Right ventricle myocardium superior (tissue), 1 donor: ENCODE measurements at regions not wholly inside any gene's neighbourhood (a gene's known extent, or its start where the extent isn't known, plus 50 kb on each side); places are given as distances from the start of the nearest gene placed in this dataset.
"Not testable (repeated sequence)": the region's sequence is repeated elsewhere in the genome, so short reads cannot be mapped to it uniquely, and the experiment has no call there.

Source experiments
- ATAC-seq: fragments of 200-7000 bp; cut with Tn5 transposase; one replicate; pipeline ENCODE4 v1.9.1; 2020; ENCODE audit warnings: mild to moderate bottlenecking; ENCODE audit not compliant: poor library complexity
- DNase-seq: peaks from one replicate; pipeline ENCODE4 v3.0.0-alpha.2; 2020
- intact Hi-C: fragments of 100-400 bp; cut with DNase I; formaldehyde crosslinking; loops from one replicate; pipeline ENCODE4 v1.11.2; 2022
- donor health status: DM: no; HTN: yes; CAD: no; lungs with severe emphysema.

DNA sequence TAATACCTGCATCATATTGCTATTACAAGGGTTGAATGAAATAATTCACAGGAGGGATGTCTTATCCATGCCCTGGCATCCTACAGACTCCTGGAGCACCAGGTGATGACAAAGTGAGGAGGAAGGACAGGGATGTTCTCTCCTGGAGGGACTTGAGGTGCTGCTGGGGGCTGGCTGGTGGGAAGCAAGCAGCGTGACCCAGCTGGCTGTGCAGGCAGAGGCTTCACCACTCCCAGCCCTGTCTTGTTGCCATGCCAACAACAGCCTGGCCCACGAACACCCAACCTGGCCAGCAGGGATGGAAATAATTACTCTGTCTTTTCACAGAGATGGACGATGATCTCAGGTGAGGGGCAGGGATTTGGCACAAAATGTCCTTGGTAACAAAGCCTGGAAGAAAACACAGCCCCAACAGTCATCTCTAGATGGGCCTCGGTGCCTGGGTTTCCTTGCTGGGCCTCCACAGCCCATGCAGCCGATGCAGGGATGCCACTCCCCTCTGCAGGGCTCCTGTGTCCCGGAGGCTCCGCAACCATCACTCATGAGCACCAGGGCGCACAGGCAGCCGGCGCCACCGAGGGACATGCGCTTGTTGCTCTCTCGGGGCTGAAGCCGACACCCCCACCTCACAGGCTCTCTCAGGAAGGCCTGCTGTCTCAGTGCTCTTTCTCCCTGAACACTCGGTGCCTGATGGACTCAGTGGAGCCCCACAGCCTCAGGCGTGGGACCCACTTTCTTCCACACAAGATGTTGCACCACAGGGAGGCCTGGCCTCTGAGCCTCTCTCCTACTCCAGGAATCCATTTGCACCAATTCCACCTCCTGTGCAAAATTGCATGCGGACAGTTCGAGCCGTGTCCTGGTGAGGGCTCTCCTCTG, 205.9 kb downstream of the LAT start:
- ATAC-seq, intact Hi-C loops: not testable (repeated sequence)
- DNase-seq, result peak; percentile 46

DNA sequence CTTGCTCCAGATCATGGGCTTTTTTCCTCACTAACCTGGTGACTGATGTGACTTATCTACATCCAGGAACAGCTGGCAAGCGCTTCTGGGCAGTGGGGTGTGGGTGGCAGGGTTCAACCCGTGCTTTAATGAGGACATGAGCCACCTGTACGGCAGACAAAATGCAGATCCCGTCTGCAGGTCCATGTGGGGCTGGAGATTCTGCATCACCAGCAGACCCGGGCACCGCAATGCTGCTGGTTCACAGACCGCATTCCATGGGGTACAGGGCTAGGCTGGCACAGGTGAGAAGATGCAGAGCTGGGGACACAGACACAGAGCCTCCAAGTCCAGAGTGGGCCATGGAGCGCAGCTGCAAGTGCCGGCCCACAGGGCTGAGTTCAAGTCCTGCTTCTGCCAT, 204.0 kb downstream of the LAT start:
- DNase-seq, intact Hi-C loops, ATAC-seq: not testable (repeated sequence)

DNA sequence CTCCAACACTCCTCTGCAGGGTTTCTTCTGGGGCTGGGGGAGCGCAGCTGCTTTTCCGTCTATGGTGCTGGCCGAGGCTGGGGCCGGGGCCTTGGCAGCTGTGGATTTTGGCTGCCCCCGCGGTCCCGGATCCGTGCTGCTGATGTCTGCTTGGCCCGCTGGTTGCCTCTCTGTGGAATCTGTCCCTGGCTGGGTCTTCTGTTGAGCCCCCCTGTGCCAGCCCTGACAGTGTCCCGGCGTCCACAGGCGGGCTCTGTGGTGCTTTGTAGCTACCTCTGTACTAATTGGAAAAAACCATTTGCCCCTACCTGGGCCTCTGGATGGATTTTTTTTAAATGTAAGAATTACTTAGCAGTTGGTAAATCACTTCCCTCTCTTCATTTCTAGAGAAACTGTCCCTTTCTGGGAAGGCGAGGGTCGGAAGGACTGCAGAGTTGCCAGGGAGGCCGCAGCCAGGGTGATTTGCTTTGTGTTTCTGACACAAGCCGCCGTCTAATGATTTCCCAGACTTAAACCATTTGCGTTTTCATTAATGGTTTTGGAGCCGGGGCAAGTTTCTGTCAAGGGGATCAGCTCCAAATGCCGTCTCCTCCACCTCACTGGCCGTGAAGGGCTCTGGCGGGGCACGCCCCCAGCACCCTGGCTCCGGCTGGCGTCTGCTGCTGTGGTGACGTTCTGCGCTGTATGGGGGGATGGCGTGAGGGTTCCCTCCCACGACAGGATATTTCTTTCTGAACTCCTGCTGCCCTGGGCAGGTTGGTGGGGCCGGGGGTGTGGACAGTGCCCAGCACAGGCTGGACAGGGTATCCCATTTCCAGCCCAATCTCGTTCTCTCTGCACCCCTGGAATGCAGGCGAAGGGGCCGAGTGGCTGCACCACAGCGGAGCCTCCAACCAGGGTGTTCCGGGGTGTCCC, 201.7 kb downstream of the LAT start:
- ATAC-seq, intact Hi-C loops, DNase-seq: not testable (repeated sequence)

DNA sequence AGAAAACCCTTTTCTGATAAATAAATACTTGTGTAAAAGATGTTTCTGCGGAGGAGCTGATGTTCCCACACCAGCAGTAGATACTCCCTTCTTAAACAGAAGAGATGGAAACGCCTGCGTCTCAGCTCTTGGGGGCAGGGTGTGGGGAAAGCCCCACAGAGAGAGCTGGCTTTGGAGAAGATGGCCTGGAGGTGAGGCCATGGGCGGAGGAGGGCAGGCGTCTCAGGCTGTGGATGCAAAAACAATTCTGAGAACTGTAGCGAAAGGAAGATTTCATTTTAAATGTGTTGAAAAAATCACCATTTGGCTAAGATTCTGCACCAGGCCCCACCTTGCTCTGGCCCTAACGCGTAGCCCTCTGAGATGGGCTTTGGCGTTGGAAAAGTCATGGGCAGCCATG, 201.0 kb downstream of the LAT start:
- intact Hi-C loops, DNase-seq, ATAC-seq: not testable (repeated sequence)

DNA sequence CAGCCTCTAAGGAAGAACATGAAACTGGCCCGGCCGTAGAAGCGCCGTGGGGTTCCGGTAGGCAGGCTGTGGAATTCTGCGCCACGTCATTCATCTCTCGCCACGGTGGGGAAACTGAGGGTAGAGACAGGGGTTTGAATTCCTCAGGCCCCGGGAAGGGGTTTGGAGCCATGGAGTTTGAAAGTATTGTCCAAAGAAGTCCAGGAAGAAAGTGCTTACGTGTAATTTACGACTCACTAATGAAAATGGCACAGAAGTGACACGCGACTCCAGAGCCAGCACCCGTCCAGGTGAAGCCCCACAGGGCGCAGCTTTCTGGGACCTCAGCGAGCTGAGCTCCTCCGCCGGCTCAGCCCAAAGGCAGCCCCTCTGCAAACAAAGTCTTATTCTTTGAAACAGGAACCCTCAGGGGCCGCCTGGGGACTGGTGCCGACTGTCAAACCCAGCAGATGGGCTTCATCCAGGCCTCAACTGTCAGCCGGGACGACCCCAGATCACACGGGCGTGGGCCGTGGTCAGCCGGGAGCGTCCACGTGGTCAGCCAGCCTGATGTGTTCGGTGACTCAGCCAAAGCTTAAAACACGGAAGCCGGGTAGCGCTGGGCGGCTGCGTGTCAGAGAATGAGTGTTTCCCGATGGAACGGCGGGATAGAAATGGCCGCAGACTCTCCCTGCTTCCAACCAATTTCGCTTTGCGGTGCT, 200.0 kb downstream of the LAT start:
- DNase-seq (peak; percentile 90), ATAC-seq (peak; percentile 48)
- intact Hi-C loops, result not testable (repeated sequence)

DNA sequence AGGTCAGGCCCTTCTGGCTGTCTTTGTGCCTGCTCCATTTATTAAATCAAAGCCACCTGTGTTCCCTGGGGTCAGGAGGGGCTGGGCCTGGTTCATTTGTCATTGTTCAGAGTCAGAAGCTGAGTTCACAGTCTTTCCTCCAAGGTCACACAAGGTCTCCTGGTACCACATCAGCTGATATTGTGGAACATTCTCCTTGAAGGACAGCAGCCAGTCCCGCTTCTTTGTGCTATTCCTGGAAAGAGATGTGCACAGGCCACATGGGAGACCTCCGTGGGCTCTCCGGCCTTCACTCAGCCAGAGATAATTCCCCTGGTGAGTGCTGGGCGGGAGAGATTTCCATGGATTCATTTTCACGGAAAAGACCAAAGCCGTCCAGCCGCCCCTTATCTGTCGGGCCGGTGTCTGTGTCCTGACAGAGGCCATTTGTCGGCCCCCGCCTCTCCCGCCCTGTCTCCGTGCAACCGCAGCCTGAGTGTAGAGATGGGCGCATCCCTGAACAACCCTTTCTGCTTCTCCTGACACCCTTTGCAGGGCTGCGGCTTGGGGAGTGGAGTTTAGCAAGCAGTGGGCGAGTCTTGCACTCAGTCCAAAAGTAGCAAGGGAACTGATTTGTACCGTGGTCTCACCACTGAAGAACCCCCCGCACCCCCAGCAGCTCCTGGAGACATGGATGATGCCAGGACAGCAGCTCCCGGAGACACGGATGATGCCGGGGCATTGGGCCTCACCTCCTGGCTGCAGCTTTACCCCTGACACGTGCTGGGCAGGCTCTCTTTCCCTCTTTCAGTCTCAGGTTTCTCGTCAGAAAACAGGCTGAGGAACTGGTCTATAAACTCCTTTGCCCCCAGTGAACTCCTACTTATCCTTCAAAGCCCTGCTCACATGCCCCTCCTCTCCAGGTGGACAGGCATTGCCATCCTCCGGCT, 198.4 kb downstream of the LAT start:
- intact Hi-C loops, result not testable (repeated sequence)
- DNase-seq (peak; percentile 72), ATAC-seq (peak; percentile 8)

DNA sequence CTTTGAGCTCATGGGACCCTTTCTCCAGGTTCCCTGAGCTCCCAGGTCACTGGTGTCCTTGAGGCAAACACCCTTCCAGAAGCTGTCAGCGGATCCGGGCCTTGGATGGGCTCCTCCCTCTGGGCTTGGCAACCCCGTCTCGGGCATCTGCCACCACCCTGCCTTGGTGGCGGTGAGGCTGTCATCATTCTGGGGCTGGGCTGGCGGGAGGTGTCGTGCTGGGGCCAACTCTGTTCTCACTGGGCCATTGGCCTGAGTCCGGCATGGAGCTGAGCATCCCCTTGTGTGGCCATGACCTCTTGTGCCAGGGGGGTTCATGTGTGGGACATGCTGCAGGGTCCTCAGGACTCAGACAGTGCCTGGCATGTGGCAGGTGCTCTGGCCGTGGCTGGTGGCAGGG, 197.6 kb downstream of the LAT start:
- intact Hi-C loops, result no loop called here
- DNase-seq, result peak; percentile 84
- peak; percentile 36 for ATAC-seq

DNA sequence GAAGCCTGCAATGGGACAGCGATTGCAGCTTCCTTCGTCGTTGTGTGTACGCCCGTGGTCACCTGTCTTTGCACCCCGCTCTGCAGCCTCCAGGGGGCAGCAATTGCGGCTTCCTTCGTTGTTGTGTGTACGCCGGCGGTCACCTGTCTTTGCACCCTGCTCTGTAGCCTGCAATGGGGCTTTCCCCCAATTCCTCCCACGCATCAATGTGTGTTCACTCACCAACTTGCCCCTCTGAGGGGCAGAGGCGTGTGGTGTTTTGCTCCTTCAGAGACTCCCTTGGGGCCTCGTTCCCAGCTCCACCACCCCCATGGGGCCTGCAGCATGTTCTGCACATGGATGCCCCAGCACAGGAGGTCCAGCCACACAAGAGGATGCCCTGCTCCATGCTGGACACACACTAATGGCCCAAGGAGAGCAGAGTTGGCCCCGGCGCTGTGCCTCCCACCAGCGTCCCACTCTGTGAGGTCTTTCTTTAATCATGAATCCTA, 197.1 kb downstream of the LAT start:
- DNase-seq, intact Hi-C loops, ATAC-seq: not testable (repeated sequence)

DNA sequence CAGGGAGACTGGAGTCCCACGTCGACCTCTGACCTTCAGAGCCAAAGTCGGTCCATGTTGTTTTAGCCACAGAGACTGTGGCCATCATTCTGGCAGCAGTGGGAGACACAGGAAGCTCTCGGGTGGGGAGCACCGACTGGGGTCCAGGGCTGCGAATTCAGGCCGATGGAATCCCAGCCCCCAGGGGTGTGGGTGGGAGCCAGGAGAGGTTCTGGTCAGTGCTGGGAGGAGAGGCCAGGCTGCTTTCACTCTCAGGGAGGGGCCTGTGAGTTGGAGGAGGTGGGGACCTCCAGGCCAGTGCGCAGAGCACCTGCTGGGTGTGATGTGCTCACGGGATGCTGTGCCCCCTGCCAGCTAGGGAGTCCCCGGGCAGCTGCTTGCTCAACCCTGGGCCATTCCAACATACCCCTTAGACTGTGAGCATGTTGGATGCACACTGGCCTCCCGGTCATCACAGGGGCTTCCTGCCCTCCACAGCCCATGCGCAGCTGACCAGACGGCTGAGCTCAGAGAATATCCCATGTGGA, 196.5 kb downstream of the LAT start:
- intact Hi-C loops, ATAC-seq, DNase-seq: not testable (repeated sequence)

DNA sequence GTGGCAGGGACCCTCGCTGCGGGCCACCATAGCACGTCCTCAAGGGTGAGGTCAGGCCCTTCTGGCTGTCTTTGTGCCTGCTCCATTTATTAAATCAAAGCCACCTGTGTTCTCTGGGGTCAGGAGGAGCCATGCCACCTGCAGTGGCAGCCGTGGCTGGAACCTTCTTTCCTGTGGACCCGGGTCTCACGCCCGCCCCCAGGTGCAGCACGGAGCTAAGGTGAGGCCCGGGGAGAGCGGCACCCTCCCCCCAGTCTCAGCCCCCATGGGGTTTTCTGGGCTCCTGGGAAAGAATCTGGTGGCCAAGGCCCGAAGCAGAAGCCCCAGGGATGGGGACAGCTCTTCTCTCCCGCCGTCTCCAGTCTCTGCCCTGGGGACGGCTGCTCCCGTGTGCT, 195.4 kb downstream of the LAT start:
- DNase-seq, ATAC-seq, intact Hi-C loops: not testable (repeated sequence)

DNA sequence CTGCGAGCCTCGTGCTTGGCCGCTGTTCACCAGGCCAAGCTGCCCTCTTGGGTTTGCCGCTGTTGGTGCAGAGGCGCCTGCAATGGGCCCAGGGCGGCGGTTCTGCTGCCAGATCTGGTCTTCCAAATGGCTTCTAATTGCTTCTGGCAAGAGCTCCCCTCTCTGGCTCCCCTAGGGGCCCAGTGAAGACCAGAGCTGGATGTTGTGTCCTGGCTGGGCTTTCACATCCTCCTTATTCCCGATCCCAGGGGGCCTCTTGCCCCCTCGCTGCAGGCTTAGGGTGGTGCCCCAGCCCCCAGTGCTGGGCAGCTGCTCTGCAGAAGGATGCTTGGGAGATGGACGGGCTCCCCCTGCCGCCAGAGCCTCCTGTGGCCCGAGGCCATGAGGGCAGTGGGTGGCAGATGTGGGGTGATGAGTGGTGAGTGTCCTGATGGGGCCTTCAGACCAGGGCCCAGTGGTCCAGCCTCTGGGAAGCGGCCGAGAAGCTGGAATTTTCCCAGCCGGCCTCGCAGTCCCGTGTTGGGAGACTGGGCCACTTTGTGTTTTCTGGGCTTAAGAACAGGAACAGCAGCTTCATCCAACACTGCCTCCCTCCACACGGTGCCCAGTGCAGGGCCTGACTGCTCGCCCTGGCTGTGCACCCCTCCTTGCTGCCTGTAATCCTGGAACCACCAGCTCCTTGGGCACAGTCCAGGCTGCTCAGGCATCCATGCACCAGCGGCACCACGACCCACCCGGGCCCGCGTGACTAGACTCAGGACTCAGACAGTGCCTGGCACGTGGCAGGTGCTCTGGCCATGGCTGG, 194.8 kb downstream of the LAT start:
- ATAC-seq (peak; percentile 0), DNase-seq (peak; percentile 78)
- intact Hi-C loops, result not testable (repeated sequence)

DNA sequence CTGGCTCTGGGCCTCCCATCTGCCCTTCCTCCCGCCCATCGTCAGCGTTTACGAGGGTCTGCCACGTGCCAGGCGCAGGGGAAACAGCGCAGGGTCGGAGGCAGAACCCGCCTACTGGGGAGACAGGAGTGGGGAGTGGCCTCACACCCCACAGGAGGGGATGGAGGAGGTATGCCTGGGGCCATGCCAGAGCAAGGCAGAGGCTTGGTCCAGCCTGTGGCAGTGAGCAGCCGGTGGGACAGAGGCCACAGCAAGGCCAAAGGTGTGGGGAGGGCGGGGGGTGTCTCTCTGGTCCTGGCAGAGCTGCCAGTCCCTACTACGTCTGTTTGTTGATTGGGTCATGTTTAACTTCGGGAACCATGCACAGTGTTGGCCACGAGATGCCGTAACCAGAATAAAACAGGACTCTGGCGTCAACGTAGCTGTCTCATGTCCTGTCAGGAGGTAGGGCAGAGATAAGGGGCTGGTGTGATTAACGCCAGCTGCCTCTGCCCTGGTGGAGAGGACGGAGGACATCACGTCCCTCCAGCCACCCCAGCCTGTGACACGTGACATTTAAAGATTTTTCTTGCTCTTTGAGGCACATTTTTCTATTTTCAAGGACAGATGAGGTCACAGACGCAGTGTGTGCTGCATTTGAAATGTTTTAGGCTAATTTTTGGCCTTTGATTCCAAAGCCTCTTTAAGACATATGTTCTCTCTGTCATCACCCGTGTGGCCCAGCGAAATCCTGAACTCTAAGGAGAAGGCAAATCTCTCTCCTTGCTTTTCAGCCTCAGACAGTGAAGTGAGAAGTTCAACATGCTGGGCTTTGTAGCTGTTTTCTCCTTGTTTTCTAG, 193.3 kb downstream of the LAT start:
- peak; percentile 75 for ATAC-seq
- intact Hi-C loops, result not testable (repeated sequence)

DNA sequence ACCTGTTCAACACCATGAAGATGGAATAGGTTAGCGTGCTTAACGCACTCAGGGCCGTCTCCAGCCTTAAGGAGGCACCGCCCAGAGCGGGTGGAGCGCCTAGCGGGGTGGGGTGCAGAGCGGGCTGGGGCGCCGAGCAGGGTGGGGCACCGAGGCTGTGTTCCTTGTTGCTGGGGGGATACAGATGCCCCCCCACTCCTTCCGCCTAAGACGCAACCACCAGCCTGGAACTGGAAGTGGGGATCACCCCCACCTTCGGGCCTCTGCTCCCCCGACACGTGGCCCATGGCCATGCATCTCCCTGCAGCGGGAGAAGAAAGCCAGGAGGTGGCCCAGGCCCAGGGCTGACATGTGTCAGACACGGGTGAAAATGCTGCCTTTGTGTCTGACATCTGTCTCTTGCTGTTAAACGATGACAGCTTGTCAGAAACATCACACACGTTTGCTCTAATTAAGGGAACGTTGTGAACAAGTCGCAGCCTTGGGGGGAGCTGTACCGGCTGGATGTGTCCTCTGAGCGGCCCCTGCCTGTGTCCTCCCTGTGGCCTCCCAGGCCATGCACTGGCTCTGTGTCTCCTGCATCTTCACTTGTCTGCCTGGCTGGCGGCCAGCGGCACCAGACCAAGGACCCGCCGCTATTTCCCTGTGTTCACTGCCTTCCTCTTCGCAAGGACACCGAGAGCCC, 192.5 kb downstream of the LAT start:
- ATAC-seq (peak; percentile 70), DNase-seq (peak; percentile 90)
- intact Hi-C loops, result not testable (repeated sequence)

More for the DNA sequence above, 193.3 kb downstream of the LAT start:
- DNase-seq, result peak; percentile 91

DNA sequence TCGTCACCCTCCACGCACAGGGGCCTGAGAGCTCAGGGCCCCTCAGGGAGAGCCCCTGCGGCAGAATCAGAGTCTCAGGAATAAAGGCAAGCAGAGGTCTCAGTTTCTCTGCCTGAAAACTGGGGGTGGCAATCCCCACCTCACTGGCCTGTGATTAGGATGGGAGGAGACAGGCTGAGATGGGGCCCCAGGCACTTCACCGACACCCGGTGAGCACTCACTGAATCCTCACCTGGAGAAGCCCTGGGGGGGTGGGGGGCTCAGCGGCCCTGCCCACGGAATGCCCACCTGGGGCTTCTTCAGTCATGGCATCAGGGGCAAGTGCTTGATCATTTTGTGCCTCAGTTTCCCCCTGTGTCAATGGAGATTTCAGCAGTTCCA, 192.0 kb downstream of the LAT start:
- DNase-seq, intact Hi-C loops, ATAC-seq: not testable (repeated sequence)

DNA sequence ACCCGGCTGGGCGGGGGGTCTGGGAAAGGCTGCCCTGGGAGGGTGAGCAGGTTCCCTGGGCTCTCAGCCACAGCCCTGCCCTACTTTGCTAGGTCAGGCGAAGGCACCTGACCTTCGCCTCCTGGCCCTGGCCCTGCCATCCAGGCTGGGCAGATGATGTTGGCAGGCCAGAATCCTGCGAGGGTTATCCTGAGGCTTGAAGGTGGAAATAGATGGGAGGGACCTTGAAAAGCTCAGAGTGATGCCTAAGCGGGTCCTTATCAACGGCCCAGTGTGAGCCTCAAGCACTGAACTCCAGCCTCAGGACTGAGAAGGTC, 191.3 kb downstream of the LAT start:
- ATAC-seq, DNase-seq, intact Hi-C loops: not testable (repeated sequence)
